ENCODE measurements at regions not wholly inside any gene's neighbourhood (a gene's known extent, or its start where the extent isn't known, plus 50 kb on each side); places are given as distances from the start of the nearest gene placed in this dataset.

DNA sequence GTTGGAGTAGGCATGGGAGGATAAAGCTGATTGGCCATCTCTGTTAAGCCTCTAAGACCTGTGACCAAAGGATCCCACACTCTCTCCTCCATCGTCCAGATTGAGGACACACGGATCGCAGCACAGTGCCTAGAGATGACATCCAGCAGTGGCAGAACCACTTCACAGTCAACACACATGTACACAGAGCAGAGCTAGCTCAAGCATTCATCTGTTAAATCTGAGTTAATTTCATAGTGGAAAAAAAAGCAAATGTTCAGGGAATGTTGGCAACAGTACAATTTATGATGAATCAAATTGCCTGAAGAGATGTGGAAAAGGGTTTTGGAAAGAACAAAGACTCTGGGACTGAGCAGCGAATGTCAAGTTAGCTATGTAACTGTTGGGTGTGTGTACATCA, 108.1 kb upstream of the PLAAT1 start:
- no peak for TF ChIP-seq SIN3A (IDR thresholded peaks at IDR 0.05; ENCODE audit: borderline replicate concordance, insufficient read depth, low read length)
- TF ChIP-seq POLR2AphosphoS5 (IDR thresholded peaks at IDR 0.05; ENCODE audit: low read depth, low read length) = no peak
- TF ChIP-seq, protein P1, sequence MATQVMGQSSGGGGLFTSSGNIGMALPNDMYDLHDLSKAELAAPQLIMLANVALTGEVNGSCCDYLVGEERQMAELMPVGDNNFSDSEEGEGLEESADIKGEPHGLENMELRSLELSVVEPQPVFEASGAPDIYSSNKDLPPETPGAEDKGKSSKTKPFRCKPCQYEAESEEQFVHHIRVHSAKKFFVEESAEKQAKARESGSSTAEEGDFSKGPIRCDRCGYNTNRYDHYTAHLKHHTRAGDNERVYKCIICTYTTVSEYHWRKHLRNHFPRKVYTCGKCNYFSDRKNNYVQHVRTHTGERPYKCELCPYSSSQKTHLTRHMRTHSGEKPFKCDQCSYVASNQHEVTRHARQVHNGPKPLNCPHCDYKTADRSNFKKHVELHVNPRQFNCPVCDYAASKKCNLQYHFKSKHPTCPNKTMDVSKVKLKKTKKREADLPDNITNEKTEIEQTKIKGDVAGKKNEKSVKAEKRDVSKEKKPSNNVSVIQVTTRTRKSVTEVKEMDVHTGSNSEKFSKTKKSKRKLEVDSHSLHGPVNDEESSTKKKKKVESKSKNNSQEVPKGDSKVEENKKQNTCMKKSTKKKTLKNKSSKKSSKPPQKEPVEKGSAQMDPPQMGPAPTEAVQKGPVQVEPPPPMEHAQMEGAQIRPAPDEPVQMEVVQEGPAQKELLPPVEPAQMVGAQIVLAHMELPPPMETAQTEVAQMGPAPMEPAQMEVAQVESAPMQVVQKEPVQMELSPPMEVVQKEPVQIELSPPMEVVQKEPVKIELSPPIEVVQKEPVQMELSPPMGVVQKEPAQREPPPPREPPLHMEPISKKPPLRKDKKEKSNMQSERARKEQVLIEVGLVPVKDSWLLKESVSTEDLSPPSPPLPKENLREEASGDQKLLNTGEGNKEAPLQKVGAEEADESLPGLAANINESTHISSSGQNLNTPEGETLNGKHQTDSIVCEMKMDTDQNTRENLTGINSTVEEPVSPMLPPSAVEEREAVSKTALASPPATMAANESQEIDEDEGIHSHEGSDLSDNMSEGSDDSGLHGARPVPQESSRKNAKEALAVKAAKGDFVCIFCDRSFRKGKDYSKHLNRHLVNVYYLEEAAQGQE (IDR thresholded peaks at IDR 0.05; ENCODE audit: insufficient read depth in 1 of 2, low read depth in 2 of 2, low read length in 2 of 2) = no peak
- TF ChIP-seq FOXP2 (optimal IDR thresholded peaks at IDR 0.05; ENCODE audit: borderline replicate concordance, extremely low read depth, extremely low read length, insufficient read depth) = no peak
